DMS114 treated with DMSO at 0.1 percent for 48 hours (cell line): ENCODE measurements at regions not wholly inside any gene's neighbourhood (a gene's known extent, or its start where the extent isn't known, plus 50 kb on each side); places are given as distances from the start of the nearest gene placed in this dataset.

Experiments used
- DNase-seq: peaks from one replicate; lab custom pipeline; 2025; ENCODE audit not compliant: unreplicated experiment; lab: John Stamatoyannopoulos, UW

DNA sequence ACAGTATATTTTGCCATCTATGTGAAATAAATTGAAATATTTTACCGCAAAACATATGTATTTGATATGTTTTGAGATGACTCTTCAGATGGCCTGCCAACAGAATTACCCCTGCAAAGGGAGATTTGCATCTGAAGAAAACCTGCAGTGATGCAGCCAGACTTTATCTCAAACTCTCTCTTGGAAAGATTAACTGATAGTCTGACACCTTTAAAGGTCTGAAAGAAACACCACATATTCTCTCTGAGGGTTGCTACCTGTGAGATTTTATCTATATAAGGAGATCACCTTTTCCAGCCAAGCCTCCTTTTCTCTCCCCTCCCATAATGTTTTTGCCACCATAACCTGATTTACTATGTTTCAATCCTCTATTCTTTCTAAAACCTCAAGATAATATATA is 1106.3 kb upstream of the IGFBP7 start:
- DNase-seq: no peak

DNA sequence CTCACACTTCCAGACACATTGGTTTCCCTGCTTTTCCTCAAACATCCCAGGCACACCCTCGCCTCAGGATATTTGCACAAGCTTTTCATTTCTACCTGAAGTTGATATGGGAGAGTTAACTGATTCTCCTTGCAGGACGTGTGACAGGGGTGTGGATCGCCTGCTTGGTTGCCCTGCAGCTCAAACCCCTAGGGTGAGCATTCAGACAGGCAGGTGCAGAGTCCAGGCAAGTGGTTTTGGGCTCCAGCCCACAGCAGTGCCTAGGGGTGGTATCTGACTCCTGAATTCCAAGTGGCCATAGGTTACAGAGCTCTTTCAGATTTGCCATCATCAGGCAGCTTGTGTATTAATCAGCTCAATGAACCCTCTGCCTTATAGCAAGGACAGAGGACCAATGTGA is 1104.2 kb upstream of the IGFBP7 start:
- no peak for DNase-seq

DNA sequence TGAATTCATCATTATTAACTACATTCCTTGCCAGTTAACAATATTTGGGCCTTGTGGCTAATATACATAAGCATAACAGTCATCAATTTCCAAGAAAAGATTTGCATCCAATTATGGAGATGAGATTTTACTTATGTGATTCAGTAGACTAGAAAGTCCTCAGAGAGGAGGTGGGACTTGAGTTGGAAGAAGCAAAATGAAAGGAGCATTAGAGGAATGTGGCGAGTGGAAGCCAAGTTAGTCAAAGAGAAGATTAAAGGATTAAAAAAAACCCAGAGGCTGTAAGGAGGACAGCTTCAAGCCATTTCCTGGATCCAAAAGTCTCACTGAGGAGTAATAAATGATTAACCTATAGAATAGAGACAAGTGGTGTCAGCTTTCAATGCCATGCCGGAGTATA is 1099.4 kb upstream of the IGFBP7 start:
- DNase-seq: no peak

DNA sequence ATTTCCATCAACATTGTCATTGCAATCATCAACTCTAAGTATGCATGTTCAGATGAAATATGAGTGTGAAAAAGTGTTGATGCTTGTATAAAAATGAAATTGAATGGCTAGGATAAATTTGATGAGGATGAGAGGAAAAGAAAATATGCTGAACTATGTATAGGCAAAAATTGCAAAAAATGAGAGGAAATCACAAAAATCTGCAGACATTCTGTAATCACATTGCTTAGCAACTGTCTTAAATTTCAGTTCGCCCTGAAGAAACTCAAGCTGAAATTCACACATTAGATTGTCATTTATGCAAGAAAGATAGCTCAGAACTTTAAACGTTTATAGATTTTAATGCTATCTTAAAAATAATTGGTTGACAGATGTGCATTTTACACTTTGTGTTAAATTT is 1098.8 kb upstream of the IGFBP7 start:
- DNase-seq: no peak

DNA sequence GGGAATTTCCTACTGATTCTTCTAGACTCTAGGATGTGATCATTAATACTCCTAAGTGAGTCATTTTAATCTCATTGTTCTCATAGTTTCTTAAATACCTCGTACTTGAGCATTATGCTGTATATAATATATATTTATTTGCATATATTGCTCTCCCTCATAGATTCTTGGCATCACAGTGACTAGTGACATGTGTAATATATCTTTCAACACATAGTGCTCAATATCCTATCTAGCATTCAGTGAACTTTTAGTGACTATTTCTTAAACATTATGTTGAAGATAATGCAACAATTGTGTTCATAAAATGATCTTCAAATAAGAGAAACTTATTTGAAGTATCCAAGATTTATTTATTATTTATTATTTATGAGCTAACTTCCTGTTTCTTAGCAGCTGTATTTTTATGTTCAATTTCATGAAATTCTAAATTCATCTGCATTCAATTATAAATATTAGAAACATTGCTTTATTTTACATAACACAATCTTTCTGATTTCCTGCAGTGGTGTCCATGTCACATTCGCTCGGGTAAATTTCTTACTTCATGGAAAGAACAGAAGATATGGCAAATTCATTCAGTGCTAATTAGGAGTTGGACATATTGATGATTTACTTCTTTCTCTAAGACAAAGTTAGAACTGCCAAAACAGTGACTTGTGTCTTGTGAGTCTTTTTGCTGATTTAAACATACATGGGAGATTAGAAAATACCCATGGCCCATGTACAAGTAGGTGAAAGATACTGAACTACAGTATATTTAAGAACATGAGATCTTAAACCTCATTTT is 1095.5 kb upstream of the IGFBP7 start:
- DNase-seq: no peak

DNA sequence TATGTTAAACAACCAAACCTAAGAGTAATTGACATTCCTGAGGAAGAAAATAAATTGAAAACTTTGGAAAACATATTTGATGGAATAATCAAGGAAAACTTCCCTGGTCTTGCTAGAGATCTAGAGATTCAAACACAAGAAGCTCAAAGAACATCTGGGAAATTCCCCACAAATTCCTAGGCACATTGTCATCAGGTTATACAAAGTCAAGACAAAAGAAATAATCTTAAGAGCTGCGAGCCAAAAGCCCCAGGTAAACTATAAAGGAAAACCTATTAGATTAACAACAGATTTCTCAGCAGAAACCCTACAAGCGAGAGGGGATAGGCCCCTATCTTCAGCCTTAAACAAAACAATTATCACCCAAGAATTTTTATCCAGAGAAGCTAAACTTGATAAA is 1082.0 kb upstream of the IGFBP7 start:
- DNase-seq: no peak

DNA sequence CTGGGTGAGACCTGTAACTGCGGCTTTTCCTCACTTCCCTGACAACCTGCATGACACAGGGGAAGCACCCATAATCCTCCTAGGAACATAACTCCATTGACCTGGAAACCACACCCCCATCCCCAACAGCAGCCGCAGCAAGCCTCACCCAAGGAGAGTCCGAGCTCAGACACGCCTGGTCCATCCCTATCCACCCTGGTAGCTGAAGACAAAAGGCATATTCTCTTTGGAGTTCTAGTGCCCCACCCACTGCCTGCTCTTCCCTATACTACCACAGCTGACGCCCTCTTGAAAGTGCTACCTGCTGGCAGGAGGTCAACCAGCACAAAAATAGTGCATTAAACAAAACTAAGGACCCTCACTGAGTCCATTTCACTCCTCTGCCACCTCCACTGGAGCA is 1080.9 kb upstream of the IGFBP7 start:
- DNase-seq: no peak

DNA sequence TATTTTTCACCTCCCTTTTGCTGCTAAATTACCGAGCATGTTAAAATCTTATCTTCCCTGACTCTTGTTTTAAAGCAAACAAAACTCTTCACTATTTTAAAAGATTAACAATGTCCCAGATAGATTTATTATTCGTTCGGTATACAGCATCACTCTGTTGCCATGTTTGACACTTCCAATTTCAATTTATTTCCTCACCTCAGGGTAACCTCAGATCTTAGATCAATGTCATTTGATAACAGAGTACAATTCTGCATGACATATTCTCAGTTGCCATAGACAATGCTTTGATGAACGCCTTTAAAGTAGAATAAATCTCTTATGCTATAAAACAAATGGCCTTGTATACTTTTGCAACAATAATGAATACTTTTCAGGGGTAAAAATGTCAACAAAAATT is 1078.1 kb upstream of the IGFBP7 start:
- DNase-seq: no peak

DNA sequence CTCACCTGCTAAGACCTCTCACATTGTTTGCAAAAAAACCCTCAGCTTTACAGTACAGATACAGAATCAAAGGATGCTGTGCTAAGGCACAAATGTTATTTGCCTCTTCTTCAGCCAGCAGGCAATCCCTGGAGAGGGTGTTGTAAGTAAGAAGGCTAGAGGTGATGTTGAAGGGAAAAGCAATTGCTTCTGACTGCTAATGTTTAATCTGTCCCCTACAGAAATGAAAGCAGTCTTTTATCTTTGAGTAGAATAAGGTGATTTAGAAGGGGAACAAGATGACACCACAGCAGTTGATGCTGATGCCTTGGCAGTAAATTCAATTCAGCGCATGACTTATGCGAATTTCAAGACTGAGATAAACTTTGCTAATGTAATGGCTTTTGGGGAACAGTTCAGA is 1064.8 kb upstream of the IGFBP7 start:
- DNase-seq: no peak

DNA sequence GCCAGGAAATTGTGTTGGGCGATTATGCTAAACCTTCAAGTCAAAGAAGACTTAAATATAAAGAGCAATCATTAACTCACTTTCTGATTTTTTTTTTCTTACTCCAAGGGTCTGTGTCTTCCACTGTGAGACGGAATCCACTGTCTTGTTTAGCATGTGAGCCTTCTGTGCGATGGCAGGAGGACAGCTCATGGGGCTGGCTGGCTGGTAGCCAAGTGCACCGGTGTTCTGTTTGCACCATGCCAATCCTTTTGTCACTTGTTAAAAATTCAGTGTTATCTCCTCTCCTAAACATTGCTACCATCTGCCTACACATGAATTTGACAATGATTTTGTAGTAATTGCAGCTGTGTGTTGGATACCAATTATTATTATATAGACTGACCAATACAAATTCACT is 1056.3 kb upstream of the IGFBP7 start:
- no peak for DNase-seq

DNA sequence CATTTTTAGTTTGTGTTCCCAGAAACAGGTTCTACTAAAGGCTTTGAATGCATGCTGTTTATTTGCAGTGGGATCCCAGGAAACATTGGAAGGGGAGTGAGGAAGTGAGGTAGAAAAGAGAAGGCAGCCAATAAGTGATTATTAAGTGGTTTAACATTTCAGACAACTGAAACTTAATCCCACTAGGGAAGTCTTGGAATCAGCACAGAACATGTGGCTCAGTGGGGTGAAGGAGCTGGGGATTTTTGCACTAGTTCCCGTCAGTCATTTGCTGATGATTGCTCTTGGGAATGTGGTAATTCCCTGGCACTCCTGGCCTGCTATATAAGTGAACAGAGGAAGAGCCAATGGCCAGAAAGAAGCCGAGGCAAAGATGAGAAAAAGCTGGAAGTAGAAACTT is 1053.0 kb upstream of the IGFBP7 start:
- no peak for DNase-seq

DNA sequence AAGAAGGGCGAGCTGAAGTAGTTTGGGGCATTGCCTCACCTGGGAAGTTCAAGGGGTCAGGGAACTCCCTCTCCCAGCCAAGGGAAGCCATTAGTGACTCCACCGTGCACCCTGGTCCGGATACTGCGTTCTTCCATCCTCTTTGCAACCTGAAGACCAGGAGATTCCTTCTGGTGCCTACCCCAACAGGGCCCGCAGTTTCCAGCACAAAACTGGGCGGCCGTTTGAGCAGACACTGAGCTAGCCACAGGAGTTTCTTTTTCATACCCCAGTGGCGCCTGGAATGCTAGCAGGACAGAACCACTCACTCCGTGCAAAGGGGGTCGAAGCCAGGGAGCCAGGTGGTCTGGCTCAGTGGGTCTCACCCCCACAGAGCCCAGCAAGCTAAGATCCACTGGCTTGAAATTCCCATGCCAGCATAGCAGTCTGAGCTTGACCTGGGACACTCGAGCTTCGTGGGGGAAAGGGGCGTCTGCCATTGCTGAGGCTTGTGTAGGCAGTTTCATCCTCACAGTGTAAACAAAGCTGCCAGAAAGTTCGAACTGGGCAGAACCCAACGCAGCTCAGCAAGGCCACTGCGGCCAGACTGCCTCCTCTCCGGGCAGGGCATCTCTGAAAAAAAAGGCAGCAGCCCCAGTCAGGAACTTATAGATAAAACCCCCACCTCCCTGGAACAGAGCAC is 1039.4 kb upstream of the IGFBP7 start:
- DNase-seq: no peak

DNA sequence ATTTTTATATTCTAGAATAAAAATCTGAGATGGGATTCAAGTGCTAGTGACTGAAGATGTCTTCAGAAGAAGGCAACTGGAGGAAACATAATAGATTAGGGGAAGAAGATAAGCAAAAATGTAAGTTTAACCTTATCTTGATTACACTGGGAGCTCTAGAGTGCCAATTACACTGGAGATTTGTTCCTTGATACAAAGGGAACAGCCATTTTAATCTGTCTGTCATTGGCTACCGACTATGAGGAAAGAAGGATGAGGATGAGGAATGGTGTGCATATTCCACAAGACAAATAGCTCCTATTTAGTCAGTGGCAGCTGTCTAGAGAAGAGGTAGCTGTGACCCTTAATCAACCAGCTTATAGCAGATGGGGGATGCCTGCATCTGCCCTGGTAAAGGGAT is 1034.5 kb upstream of the IGFBP7 start:
- DNase-seq: no peak

DNA sequence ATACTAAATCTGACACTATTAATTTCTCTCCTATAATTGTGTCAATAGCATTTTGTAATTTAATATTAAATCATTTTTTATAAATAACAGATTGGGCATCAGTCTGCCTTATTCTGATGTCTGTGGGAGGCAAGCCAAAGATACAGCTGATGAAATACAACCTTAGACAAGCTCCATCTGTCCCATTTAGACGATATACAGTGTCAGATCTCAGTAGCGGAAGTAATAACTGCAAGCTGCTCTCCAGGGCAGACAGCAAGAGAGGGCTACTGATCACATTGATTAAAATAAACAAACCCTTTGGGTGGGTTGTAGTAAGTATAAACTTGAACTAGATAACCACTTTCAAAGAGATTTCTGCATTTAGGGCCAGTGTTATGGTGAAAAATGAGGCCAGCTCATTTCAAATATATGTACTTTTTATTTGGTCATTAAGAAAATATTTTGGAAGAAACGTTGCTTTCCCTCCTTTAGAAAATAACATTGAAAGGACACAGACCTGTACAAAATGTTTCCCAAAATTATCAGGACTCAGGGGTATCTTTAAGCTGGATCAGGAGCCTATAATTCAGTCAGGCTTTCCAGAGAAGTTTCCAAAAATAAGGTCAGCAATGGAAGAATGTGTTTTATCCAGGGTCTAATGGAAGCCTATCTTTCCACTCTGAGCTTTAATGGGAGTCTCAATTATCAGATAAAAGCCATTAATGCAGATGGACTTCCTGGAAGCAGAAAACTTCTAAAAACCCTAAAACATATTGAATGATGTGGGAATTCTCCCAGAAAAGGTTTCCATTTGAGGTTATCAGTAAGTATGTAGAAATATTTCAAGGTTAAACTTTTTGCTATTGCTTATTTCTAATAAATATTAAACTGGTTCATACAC is 1028.8 kb upstream of the IGFBP7 start:
- no peak for DNase-seq

DNA sequence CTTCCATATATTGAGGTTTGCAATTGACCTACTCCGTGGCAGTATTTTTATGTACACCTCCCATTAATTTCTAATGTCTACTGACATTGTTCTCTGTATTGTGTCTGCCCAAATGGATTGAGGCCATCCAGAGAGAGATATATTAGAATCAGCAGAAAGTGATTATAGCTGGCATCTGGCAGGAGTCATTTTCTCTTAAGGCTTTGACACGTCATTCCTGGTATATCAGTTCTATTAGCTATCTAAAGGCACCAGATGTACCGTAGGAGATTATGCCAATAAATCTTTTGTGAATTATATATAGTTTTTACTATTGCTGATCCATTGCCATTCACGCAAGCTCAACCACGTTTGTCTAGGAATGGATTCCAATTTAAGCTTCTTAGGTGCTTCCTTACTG is 1026.4 kb upstream of the IGFBP7 start:
- no peak for DNase-seq

DNA sequence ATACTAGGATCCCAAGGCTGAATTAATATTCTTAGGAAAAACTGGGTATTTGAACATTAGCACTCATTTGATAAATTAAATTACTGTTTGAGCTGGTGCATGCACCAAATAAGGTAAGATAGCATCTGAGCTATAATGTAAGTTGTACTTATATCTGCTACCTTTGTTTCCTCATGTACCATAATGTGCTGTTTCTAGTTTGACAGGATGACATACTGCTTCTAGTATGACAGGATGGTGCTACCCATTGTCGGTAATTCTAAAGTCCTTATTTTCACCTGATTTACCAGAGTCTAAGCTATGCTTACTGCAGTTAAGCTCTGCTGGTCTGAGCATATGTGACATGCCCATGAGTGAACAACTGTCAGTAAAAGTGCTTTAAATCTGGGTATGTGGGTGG is 1017.5 kb upstream of the IGFBP7 start:
- DNase-seq: no peak

DNA sequence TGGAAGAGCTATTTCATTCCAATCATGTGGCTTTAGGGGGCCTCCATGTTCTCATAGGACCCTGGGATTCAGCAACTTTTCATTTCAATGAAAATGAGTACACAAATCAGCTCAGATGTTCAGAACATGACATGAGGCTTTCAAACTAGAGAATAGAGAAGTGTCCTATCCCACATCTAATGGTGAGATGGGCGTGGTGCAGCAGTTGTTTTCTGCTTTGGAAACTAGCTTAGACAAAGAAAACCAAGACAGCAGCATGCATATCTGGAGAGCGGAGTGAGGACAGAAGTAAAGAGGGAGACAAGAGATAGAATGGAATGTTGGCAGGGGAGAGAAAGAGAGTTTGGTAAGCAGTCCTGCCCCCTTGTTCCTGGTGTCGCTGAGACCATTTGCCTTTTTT is 1009.1 kb upstream of the IGFBP7 start:
- DNase-seq: no peak

DNA sequence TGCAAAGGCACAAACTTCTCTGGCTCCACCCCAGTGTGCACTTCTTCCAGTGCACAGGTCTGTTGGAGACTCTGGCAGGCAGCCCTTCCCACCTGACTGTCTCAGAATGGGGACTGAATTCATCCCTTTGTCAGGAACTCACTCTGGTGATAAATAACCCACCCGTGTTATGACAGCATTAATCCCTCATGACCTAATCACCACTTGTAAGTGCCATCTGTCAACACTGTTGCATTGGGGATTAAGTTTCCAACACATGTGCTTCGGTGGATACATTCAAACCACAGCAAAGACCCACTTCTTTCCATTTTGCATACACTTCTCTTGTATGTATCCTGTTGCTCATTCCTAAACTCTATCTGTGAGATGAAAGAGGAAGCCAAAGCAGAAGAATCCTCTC is 1002.9 kb upstream of the IGFBP7 start:
- DNase-seq: no peak

DNA sequence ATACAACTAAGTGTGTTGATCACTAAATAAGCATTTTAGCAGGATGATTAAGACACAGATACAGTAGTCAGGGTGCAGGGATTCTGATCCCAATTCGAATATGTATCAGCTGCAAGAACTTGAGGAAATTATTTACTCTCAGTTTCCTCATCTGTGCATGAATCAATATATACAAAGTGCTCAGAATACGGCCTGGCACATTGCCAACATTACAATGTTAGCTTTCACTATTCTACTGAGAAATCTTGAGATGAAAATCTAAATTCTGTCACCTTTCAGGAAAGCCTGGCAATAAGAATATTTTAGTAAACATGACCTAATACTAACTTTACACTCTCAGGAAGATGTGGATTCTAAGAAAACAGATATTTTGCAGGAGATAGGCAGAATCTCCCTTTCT is 1001.6 kb upstream of the IGFBP7 start:
- no peak for DNase-seq

DNA sequence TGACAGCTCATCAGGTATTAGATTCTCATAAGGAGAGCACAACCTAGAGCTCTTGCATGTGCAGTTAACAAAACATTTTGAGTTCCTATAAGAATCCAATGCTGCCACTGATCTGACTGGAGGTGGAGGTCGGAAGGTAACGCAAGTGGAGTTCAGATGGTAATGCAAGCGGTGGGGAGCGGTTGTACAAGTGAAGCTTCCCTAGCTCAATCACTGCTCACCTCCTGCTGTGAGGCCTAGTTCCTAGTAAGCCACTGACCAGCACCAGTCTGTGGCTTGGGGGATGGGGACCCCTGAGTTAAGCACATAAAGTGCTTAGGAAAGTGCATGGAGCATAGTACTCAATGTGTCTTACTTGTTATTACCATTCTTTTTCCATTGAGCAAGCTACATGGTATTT is 983.2 kb upstream of the IGFBP7 start:
- DNase-seq: no peak

DNA sequence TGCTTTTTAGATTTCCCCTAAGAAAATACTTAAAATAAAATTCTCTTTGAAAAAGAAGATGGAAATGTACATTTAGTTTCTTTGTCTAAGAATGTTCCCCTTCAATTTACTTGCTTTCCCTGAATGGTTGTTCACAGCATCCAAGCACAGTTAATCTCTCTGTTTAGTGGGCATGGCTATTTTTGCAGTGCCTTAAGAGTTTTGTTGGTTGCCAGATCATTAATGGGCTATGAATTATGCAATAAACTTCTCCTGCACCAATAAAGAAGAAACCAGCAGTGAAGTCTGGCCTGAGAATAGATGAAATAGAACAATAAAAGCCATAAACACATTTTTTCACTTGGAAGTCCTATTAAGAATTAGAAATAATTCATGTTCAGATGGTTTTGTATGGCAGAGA is 980.4 kb upstream of the IGFBP7 start:
- no peak for DNase-seq

DNA sequence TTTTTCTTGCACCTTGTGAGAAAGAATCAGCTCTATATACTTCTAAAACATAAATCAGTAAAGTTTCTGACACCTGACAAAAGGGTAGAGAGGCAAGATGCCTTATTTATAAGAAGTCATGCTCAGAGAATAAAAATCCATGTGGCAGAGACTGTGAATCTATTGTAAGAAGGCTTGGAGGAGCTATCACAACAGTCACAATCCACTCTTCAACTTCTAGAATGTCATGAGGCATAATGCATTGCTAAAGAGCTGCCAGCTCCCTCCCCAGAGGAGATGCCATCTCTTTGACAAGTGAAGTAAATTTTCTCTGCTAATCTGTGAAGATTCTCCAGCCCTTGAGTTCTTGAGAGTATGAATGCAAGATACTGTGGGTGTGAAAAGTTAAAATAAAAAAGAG is 971.2 kb upstream of the IGFBP7 start:
- DNase-seq: no peak
